HPDE6-E6E7 (cell line): ENCODE measurements at regions not wholly inside any gene's neighbourhood (a gene's known extent, or its start where the extent isn't known, plus 50 kb on each side); places are given as distances from the start of the nearest gene placed in this dataset.
"Not testable (repeated sequence)": the region's sequence is repeated elsewhere in the genome, so short reads cannot be mapped to it uniquely, and the experiment has no call there.

ENCODE experiments used
- DNase-seq: peaks from one replicate; pipeline ENCODE4 v3.0.0; 2011; ENCODE audit warnings: missing footprints; ENCODE audit errors: extremely low spot score

GRCh38 chr4:11130195-11130970 lies 298.3 kb downstream of the HS3ST1 start:
- DNase-seq, result no peak

GRCh38 chr4:11120435-11120834 lies 308.3 kb downstream of the HS3ST1 start:
- no peak for DNase-seq

GRCh38 chr4:11119474-11119873 lies 309.2 kb downstream of the HS3ST1 start:
- no peak for DNase-seq

- no peak for DNase-seq
Observed at GRCh38 chr4:11118513-11118912, 310.2 kb downstream of the HS3ST1 start.

- no peak for DNase-seq
Observed at GRCh38 chr4:11116940-11117339, 311.8 kb downstream of the HS3ST1 start.

GRCh38 chr4:11111876-11112275 lies 316.8 kb downstream of the HS3ST1 start:
- DNase-seq, result no peak

GRCh38 chr4:11111370-11111769 lies 317.3 kb downstream of the HS3ST1 start:
- no peak for DNase-seq

GRCh38 chr4:11106759-11107158 lies 321.9 kb downstream of the HS3ST1 start:
- DNase-seq, result no peak

- DNase-seq, result peak; percentile 11
Observed at GRCh38 chr4:11106190-11106589, 322.5 kb downstream of the HS3ST1 start.

- DNase-seq, result no peak
Observed at GRCh38 chr4:11105715-11106114, 323.0 kb downstream of the HS3ST1 start.

- DNase-seq, result no peak
Observed at GRCh38 chr4:11098461-11098860, 330.2 kb downstream of the HS3ST1 start.

- no peak for DNase-seq
Observed at GRCh38 chr4:11097725-11098124, 331.0 kb downstream of the HS3ST1 start.

GRCh38 chr4:11081006-11081405 lies 347.7 kb downstream of the HS3ST1 start:
- DNase-seq, result no peak

- DNase-seq, result no peak
Observed at GRCh38 chr4:11079171-11079570, 349.5 kb downstream of the HS3ST1 start.

GRCh38 chr4:11074581-11075241 lies 354.0 kb downstream of the HS3ST1 start:
- DNase-seq, result no peak

- no peak for DNase-seq
Observed at GRCh38 chr4:11073621-11074051, 355.1 kb downstream of the HS3ST1 start.

GRCh38 chr4:11072999-11073398 lies 355.7 kb downstream of the HS3ST1 start:
- no peak for DNase-seq

GRCh38 chr4:11072463-11072862 lies 356.2 kb downstream of the HS3ST1 start:
- no peak for DNase-seq

GRCh38 chr4:11070813-11071212 lies 357.9 kb downstream of the HS3ST1 start:
- no peak for DNase-seq

- DNase-seq, result no peak
Observed at GRCh38 chr4:11069581-11070211, 359.0 kb downstream of the HS3ST1 start.

- DNase-seq, result no peak
Observed at GRCh38 chr4:11069083-11069482, 359.6 kb downstream of the HS3ST1 start.

GRCh38 chr4:11066584-11066983 lies 362.1 kb downstream of the HS3ST1 start:
- DNase-seq, result not testable (repeated sequence)

- DNase-seq, result not testable (repeated sequence)
Observed at GRCh38 chr4:11060637-11061036, 368.1 kb downstream of the HS3ST1 start.
